MM.1S (cell line): ENCODE measurements at regions not wholly inside any gene's neighbourhood (a gene's known extent, or its start where the extent isn't known, plus 50 kb on each side); places are given as distances from the start of the nearest gene placed in this dataset.

Experiments
- DNase-seq: peaks from one replicate; pipeline ENCODE4 v3.0.0-alpha.2; 2015
- H2AFZ ChIP-seq: fragments of 300-600 bp; sonication (generic); 2 replicates; pipeline ENCODE4 v1.6.0; 2016; ENCODE audit warnings: antibody characterized with exemption, low read length
- H3F3A ChIP-seq: fragments of 300-600 bp; sonication (generic); 2 replicates; pipeline ENCODE4 v1.6.1; 2016; ENCODE audit warnings: mild to moderate bottlenecking, antibody characterized with exemption, low read length, moderate library complexity, mixed read lengths; ENCODE audit not compliant: insufficient read depth
- H3K27ac ChIP-seq: fragments of 300-600 bp; sonication (generic); 2 replicates; pipeline ENCODE4 v1.5.1; 2016; ENCODE audit warnings: mild to moderate bottlenecking, low read length
- H3K27me3 ChIP-seq: fragments of 300-600 bp; sonication (generic); replicated peaks from 2 replicates; pipeline ENCODE4 v1.6.0; 2016; ENCODE audit warnings: low read length; ENCODE audit not compliant: insufficient read depth
- H3K36me3 ChIP-seq: fragments of 300-600 bp; sonication (generic); replicated peaks from 2 replicates; pipeline ENCODE4 v1.6.1; 2016; ENCODE audit warnings: mild to moderate bottlenecking, low read length, mixed read lengths; ENCODE audit not compliant: insufficient read depth
- H3K4me1 ChIP-seq: fragments of 300-600 bp; sonication (generic); 2 replicates; pipeline ENCODE4 v1.6.1; 2016; ENCODE audit warnings: low read length, mixed read lengths
- H3K4me2 ChIP-seq: fragments of 300-600 bp; sonication (generic); 2 replicates; pipeline ENCODE4 v1.6.0; 2016; ENCODE audit warnings: low read depth, low read length
- H3K4me3 ChIP-seq: fragments of 300-600 bp; sonication (generic); 2 replicates; pipeline ENCODE4 v1.5.1; 2016; ENCODE audit warnings: low read length, mixed read lengths
- H3K79me2 ChIP-seq: fragments of 300-600 bp; sonication (generic); 2 replicates; pipeline ENCODE4 v1.6.1; 2016; ENCODE audit warnings: mixed run types, low read length, mixed read lengths
- H3K9ac ChIP-seq: fragments of 300-600 bp; sonication (generic); 2 replicates; pipeline ENCODE4 v1.6.1; 2016; ENCODE audit warnings: low read length, mixed read lengths
- H3K9me2 ChIP-seq: fragments of 300-600 bp; sonication (generic); replicated peaks from 2 replicates; pipeline ENCODE4 v1.6.1; 2016; ENCODE audit warnings: mild to moderate bottlenecking, low read length, mixed read lengths; ENCODE audit not compliant: insufficient read depth
- H3K9me3 ChIP-seq: fragments of 300-600 bp; sonication (generic); replicated peaks from 2 replicates; pipeline ENCODE4 v1.6.1; 2016; ENCODE audit warnings: mild to moderate bottlenecking, low read length, mixed read lengths; ENCODE audit not compliant: insufficient read depth
- H4K20me1 ChIP-seq: fragments of 300-600 bp; sonication (generic); 2 replicates; pipeline ENCODE4 v1.6.1; 2016; ENCODE audit warnings: mild to moderate bottlenecking, low read length, moderate library complexity, mixed read lengths; ENCODE audit not compliant: insufficient read depth
- CTCF ChIP-seq: fragments of 300-600 bp; sonication (generic); IDR thresholded peaks from 2 replicates; pipeline ENCODE4 v1.5.1; 2016; ENCODE audit warnings: antibody characterized with exemption, low read length, mixed read lengths
- EZH2 ChIP-seq: fragments of 300-600 bp; sonication (generic); optimal IDR thresholded peaks from 2 replicates; pipeline ENCODE3; 2017; ENCODE audit warnings: low read depth, mild to moderate bottlenecking, antibody characterized with exemption, low read length, mixed read lengths
- EZH2phosphoT487 ChIP-seq: fragments of 300-600 bp; sonication (generic); IDR thresholded peaks from 2 replicates; pipeline ENCODE4 v1.6.1; 2018; ENCODE audit warnings: antibody characterized with exemption, low read length

GRCh38 chr9:83133316-83133715 lies 70.4 kb upstream of the RASEF start:
- Histone ChIP-seq H2AFZ (no peak overlapping the region), H3K9ac (no peak overlapping the region), H3K4me3 (no peak overlapping the region), H3F3A (no peaks in the 10 kb centered on the region), H3K27ac (no peak overlapping the region), H3K4me2 (no peak overlapping the region), H3K27me3 (no peaks in the 10 kb centered on the region), H3K79me2 (no peaks in the 10 kb centered on the region), H3K4me1 (no peaks in the 10 kb centered on the region), H4K20me1 (no peaks in the 10 kb centered on the region), H3K36me3 (no peaks in the 10 kb centered on the region), H3K9me2 (no peaks in the 10 kb centered on the region), H3K9me3 (no peaks in the 10 kb centered on the region)
- no peak for DNase-seq
- TF ChIP-seq EZH2 (no peak), EZH2phosphoT487 (no peak), CTCF (no peak)

- no peak for DNase-seq
- Histone ChIP-seq H3K36me3 (no peaks in the 10 kb centered on the region), H3K9me2 (no peaks in the 10 kb centered on the region), H3K9me3 (no peaks in the 10 kb centered on the region), H3K4me3 (no peak overlapping the region), H2AFZ (no peak overlapping the region), H3K4me1 (no peaks in the 10 kb centered on the region), H3K9ac (no peak overlapping the region), H3K27ac (no peak overlapping the region), H4K20me1 (no peaks in the 10 kb centered on the region), H3K79me2 (no peaks in the 10 kb centered on the region), H3K4me2 (no peak overlapping the region), H3K27me3 (no peaks in the 10 kb centered on the region), H3F3A (no peaks in the 10 kb centered on the region)
- TF ChIP-seq CTCF: no peak
- TF ChIP-seq EZH2: no peak
- TF ChIP-seq EZH2phosphoT487: no peak
Observed at GRCh38 chr9:83132768-83133167, 69.8 kb upstream of the RASEF start.

DNA sequence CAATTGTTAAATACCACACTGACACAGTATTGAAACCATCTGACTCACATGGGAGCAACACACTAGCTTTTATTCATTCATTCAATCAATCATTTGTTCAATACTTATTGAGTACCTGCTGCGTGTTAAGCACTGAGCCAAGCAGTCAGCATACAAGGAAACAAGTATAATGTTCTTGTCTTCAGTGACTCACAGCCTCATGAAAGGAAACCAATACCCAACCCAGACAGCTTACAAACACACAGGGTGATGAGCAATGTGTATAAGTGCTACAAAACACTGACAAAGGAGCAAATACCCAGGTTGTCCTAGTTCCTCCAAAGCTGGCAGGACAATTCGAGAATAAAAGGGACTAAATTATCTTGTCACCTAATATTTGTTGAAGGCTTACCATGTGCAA lies 67.6 kb upstream of the RASEF start:
- H3K79me2 ChIP-seq: no peaks in the 10 kb centered on the region
- no peak overlapping the region for H3K9ac ChIP-seq
- H3K27me3 ChIP-seq: no peaks in the 10 kb centered on the region
- H3K4me1 ChIP-seq: no peaks in the 10 kb centered on the region
- TF ChIP-seq EZH2 (no peak), CTCF (no peak), EZH2phosphoT487 (no peak)
- no peak overlapping the region for H2AFZ ChIP-seq
- H3K4me3 ChIP-seq: no peak overlapping the region
- no peaks in the 10 kb centered on the region for H3K9me2 ChIP-seq
- no peaks in the 10 kb centered on the region for H3K9me3 ChIP-seq
- no peaks in the 10 kb centered on the region for H3K36me3 ChIP-seq
- H3K4me2 ChIP-seq: no peak overlapping the region
- H3F3A ChIP-seq: no peaks in the 10 kb centered on the region
- no peak for DNase-seq
- H3K27ac ChIP-seq: no peak overlapping the region
- H4K20me1 ChIP-seq: no peaks in the 10 kb centered on the region
